Pancreas (tissue), 10 donors: ENCODE measurements at regions not wholly inside any gene's neighbourhood (a gene's known extent, or its start where the extent isn't known, plus 50 kb on each side); places are given as distances from the start of the nearest gene placed in this dataset.

Experiments used
- ATAC-seq, 4 donors: fragments of 200-7000 bp; cut with Tn5 transposase; one replicate each; pipeline versions ENCODE4 v1.8.0 to v1.9.1; 2020; ENCODE audit warnings: mild to moderate bottlenecking in 4 of 4, moderate library complexity in 4 of 4
- DNase-seq, 6 donors: peaks; one replicate each; pipeline ENCODE4 v3.0.0-alpha.2; 2020
- FAIRE-seq: peaks from 2 replicates; lab custom pipeline; 2012; peaks lifted over from hg19 to GRCh38; lab: Jason Lieb, UNC
- H3K27ac ChIP-seq, 4 donors: fragments of 200-600 bp; sonication (generic); 1 replicate in 3 of 4; 2 replicates in 1 of 4; pipeline versions ENCODE4 v1.5.0 to v1.8.0; 2020
- H3K27me3 ChIP-seq, 4 donors: fragments of 200-600 bp; one replicate each; pipeline ENCODE4 v1.8.0; 2021
- H3K36me3 ChIP-seq, 3 donors: fragments of 200-600 bp; sonication (generic) in 1 of 3; one replicate each; pipeline versions ENCODE4 v1.5.0 to v1.8.0; 2020 to 2021
- H3K4me1 ChIP-seq, 3 donors: fragments of 200-600 bp; one replicate each; pipeline ENCODE4 v1.8.0; 2021
- H3K4me3 ChIP-seq, 4 donors: fragments of 200-600 bp; sonication (generic) in 2 of 4; one replicate each; pipeline versions ENCODE4 v1.5.0 to v1.8.0; 2020 to 2021
- H3K9me3 ChIP-seq, 4 donors: fragments of 200-600 bp; one replicate each; pipeline ENCODE4 v1.8.0; 2021
- CTCF ChIP-seq, 4 donors: fragments of 200-600 bp; sonication (generic) in 3 of 4; IDR thresholded peaks; one replicate each; pipeline versions ENCODE4 v1.5.0 to v1.8.0; 2021; ENCODE audit warnings: antibody characterized with exemption in 4 of 4
- WGBS, 2 donors: extraction: QIAGEN DNeasy Blood & Tissue Kit; methylation state at CpG; one replicate each; pipeline ENCODE4 v1.1.7; 2013; 5-methylcytosine and 5-hydroxymethylcytosine counted together
- intact Hi-C, 3 donors: fragments of 100-400 bp; cut with DNase I; formaldehyde crosslinking; loops; one replicate each; pipeline versions ENCODE4 v1.11.1 to v1.14.2; 2022
- donor health status: healthy with polysubstance abuse.
- donor health status: DM: no; HTN: no; CAD: no; lungs with moderate emphysema.
- donor health status: DM: no; HTN: no; CAD: no.
- donor health status: control.
- donor health status: control.
- donor health status: Bipolar disorder and iron deficiency.
- donor health status: DM: yes; HTN: yes; CAD: no.
- donor health status: DM: no; HTN: no; CAD: no.
- donor health status: DM: no; HTN: no; CAD: no.
- donor health status: DM: yes; HTN: yes; CAD: no.

- ATAC-seq (peak in 1 of 4 donors; percentile 22), FAIRE-seq (peak; percentile 37), DNase-seq (no peak)
- H3K36me3 ChIP-seq = no peaks in the 10 kb centered on the region
- peaks cover 0 to 10% (median 9%) of the 10 kb centered on the region in 3 donors for H3K4me1 ChIP-seq
- no peak overlapping the region for H3K27ac ChIP-seq
- TF ChIP-seq CTCF (IDR thresholded peaks at IDR 0.05) = no peak
- no peak overlapping the region for H3K4me3 ChIP-seq
- no peaks in the 10 kb centered on the region for H3K9me3 ChIP-seq
- intact Hi-C loops = no loop called here
- no peaks in the 10 kb centered on the region for H3K27me3 ChIP-seq
Measured at GRCh38 chr13:80009760-80010159, 331.2 kb downstream of the SPRY2 start.

GRCh38 chr13:80006940-80007339 is 334.0 kb downstream of the SPRY2 start:
- H3K27ac ChIP-seq = no peak overlapping the region
- no peaks in the 10 kb centered on the region for H3K36me3 ChIP-seq
- 83 to 92% methylated on average over 4 of the region's 4 CpGs for WGBS, 2 donors
- no peak for ATAC-seq
- no peak for DNase-seq
- no peaks in the 10 kb centered on the region for H3K9me3 ChIP-seq
- TF ChIP-seq CTCF (IDR thresholded peaks at IDR 0.05) = no peak
- intact Hi-C loops = no loop called here
- H3K27me3 ChIP-seq = no peaks in the 10 kb centered on the region
- H3K4me3 ChIP-seq = no peak overlapping the region
- H3K4me1 ChIP-seq = peaks cover 0 to 10% (median 9%) of the 10 kb centered on the region in 3 donors
- no peak for FAIRE-seq

- FAIRE-seq (no peak), ATAC-seq (no peak), DNase-seq (no peak)
- no peak overlapping the region for H3K4me3 ChIP-seq
- TF ChIP-seq CTCF (IDR thresholded peaks at IDR 0.05) = no peak
- H3K4me1 ChIP-seq = no peaks in the 10 kb centered on the region
- H3K36me3 ChIP-seq = no peaks in the 10 kb centered on the region
- no peaks in the 10 kb centered on the region for H3K27me3 ChIP-seq
- intact Hi-C loops = no loop called here
- H3K27ac ChIP-seq = no peak overlapping the region
- H3K9me3 ChIP-seq = no peaks in the 10 kb centered on the region
Measured at GRCh38 chr13:80001510-80001842, 339.4 kb downstream of the SPRY2 start.

GRCh38 chr13:80000684-80001509 is 340.0 kb downstream of the SPRY2 start:
- TF ChIP-seq CTCF (IDR thresholded peaks at IDR 0.05) = no peak
- Histone ChIP-seq H3K9me3 (no peaks in the 10 kb centered on the region), H3K27me3 (no peaks in the 10 kb centered on the region), H3K36me3 (no peaks in the 10 kb centered on the region), H3K4me1 (no peaks in the 10 kb centered on the region), H3K4me3 (no peak overlapping the region), H3K27ac (no peak overlapping the region)
- FAIRE-seq = no peak
- no peak for DNase-seq
- no peak for ATAC-seq
- WGBS, 2 donors = 66 to 74% methylated on average over 4 of the region's 4 CpGs
- intact Hi-C loops = no loop called here

GRCh38 chr13:79999601-80000000 is 341.3 kb downstream of the SPRY2 start:
- H3K27me3 ChIP-seq = no peaks in the 10 kb centered on the region
- DNase-seq (no peak), FAIRE-seq (no peak), ATAC-seq (no peak)
- H3K36me3 ChIP-seq = no peaks in the 10 kb centered on the region
- WGBS, 2 donors = 20 to 22% methylated on average over 1 of the region's 1 CpG
- intact Hi-C loops = no loop called here
- no peak for TF ChIP-seq CTCF (IDR thresholded peaks at IDR 0.05)
- H3K27ac ChIP-seq = no peak overlapping the region
- H3K4me3 ChIP-seq = no peak overlapping the region
- H3K4me1 ChIP-seq = no peaks in the 10 kb centered on the region
- no peaks in the 10 kb centered on the region for H3K9me3 ChIP-seq
